ENCODE measurements at regions not wholly inside any gene's neighbourhood (a gene's known extent, or its start where the extent isn't known, plus 50 kb on each side); places are given as distances from the start of the nearest gene placed in this dataset.

DNA sequence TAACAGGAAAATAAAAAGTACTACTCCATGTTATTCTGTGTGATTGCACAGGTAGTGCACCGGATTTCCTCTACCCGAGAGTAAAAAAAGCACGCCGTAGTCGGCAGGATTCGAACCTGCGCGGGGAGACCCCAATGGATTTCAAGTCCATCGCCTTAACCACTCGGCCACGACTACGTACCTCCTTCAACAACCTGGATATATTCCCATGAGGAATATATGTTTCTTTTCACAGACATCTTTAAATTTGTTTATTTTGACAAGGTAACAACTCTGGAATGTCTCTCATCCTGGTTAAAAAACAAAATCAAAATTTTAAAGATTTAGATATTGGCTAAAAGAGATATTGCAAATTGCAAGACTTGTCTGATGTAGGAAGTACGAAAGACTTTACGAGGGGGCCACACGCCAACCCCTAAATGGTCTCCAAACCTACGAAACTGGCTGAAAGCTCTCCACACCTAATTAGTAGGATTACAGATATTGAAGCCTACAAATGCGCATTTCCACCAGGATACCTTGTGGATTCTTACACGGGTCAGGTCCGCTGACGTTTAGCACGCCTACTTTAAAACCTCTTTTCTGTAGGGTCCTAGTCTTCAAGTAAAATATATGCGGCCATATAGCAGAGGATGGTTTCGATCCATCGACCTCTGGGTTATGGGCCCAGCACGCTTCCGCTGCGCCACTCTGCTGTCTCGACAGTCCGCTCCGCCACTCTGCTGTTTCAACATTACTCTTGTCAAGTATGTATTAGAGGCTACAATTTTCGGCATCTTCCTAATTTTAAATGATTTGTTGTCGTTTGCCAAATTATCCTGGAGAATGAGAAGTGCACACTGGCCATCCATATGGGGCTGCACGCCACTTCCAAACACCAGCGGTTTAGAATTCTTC lies 52.2 kb upstream of the BTN3A2 start:
- DNase-seq: peak; percentile 73 to 85
